K562 (cell line): ENCODE measurements at regions not wholly inside any gene's neighbourhood (a gene's known extent, or its start where the extent isn't known, plus 50 kb on each side); places are given as distances from the start of the nearest gene placed in this dataset.

Source experiments
- ETV5 ChIP-seq: sonication (generic); formaldehyde crosslinking; IDR thresholded peaks from 2 replicates; pipeline ENCODE4 v1.4.0; 2020; ENCODE audit warnings: low read depth, mild to moderate bottlenecking, missing genetic modification reagents
- EWSR1 ChIP-seq: fragments of 450-650 bp; IDR thresholded peaks from 2 replicates; pipeline ENCODE4 v1.6.1; 2018; ENCODE audit warnings: borderline replicate concordance, mild to moderate bottlenecking, low read depth, moderate library complexity; ENCODE audit not compliant: partially characterized antibody
- FOXJ2 ChIP-seq: fragments of 200-800 bp; sonication (Bioruptor generic); IDR thresholded peaks from 2 replicates; pipeline ENCODE4 v1.6.1; 2016; ENCODE audit warnings: missing genetic modification characterization, missing compliant biosample characterization
- FOXJ3 ChIP-seq: sonication (generic); formaldehyde crosslinking; IDR thresholded peaks from 2 replicates; pipeline ENCODE4 v1.4.0; 2020; ENCODE audit warnings: mild to moderate bottlenecking, missing genetic modification reagents
- GTF2A2 ChIP-seq: IDR thresholded peaks from 2 replicates; pipeline ENCODE4 v1.6.1; 2016; ENCODE audit warnings: mild to moderate bottlenecking, missing genetic modification characterization, missing compliant biosample characterization
- GTF2E2 ChIP-seq: fragments of 200-800 bp; sonication (Bioruptor generic); IDR thresholded peaks from 2 replicates; pipeline ENCODE4 v1.6.1; 2016; ENCODE audit warnings: missing genetic modification characterization, missing compliant biosample characterization
- KLF6 ChIP-seq: fragments of 250-450 bp; sonication (Bioruptor Pico); IDR thresholded peaks from 2 replicates; pipeline ENCODE4 v1.4.0; 2020; ENCODE audit warnings: mild to moderate bottlenecking, moderate library complexity, borderline replicate concordance
- MAFF ChIP-seq: IDR thresholded peaks from 2 replicates; pipeline ENCODE4 v1.6.1; 2012; ENCODE audit warnings: low read length, improper control_type of control experiment
- NCOR1 ChIP-seq: fragments of 450-650 bp; IDR thresholded peaks from 2 replicates; pipeline ENCODE4 v1.6.1; 2016; ENCODE audit warnings: mild to moderate bottlenecking, moderate library complexity
- PHTF2 ChIP-seq: fragments of 250-450 bp; sonication (Bioruptor Pico); IDR thresholded peaks from 2 replicates; pipeline ENCODE4 v1.5.0; 2021; ENCODE audit warnings: mild to moderate bottlenecking
- PML ChIP-seq: IDR thresholded peaks from 2 replicates; pipeline ENCODE4 v1.6.1; 2012; ENCODE audit warnings: low read length, inconsistent platforms
- PURB ChIP-seq: sonication (generic); formaldehyde crosslinking; IDR thresholded peaks from 2 replicates; pipeline ENCODE4 v1.9.0; 2021; ENCODE audit warnings: low read depth, mild to moderate bottlenecking, missing genetic modification reagents
- RAD51 ChIP-seq: fragments of 450-650 bp; IDR thresholded peaks from 2 replicates; pipeline ENCODE4 v1.7.1; 2016; ENCODE audit warnings: low read depth, mild to moderate bottlenecking, borderline replicate concordance
- RBM39 ChIP-seq: fragments of 200-400 bp; formaldehyde crosslinking; optimal IDR thresholded peaks from 2 replicates; pipeline ENCODE3; 2018; ENCODE audit warnings: low read depth, low read length
- RFX7 ChIP-seq: fragments of 250-450 bp; sonication (Bioruptor Pico); IDR thresholded peaks from 2 replicates; pipeline ENCODE4 v1.5.1; 2021; ENCODE audit warnings: mild to moderate bottlenecking
- RHOXF2B ChIP-seq: fragments of 250-450 bp; sonication (Bioruptor Pico); conservative IDR thresholded peaks from 2 replicates; pipeline ENCODE4 v1.5.1; 2021
- SIN3A ChIP-seq, 2 experiments: fragments of 150-350 bp in 1 of 2; IDR thresholded peaks; 2 replicates each; pipeline ENCODE4 v1.6.1; 2011 to 2016; ENCODE audit warnings: borderline replicate concordance in 2 of 2, low read depth in 2 of 2, low read length in 2 of 2, mild to moderate bottlenecking in 2 of 2, moderate library complexity in 2 of 2; ENCODE audit not compliant: control insufficient read depth in 1 of 2
- SMAD1 ChIP-seq: fragments of 150-350 bp; IDR thresholded peaks from 2 replicates; pipeline ENCODE4 v1.6.1; 2014; ENCODE audit warnings: low read length, low read depth; ENCODE audit not compliant: partially characterized antibody
- U2AF2 ChIP-seq: fragments of 200-400 bp; formaldehyde crosslinking; optimal IDR thresholded peaks from 2 replicates; pipeline ENCODE3; 2017; ENCODE audit warnings: low read depth, mild to moderate bottlenecking, low read length
- ZBTB1 ChIP-seq: sonication (generic); formaldehyde crosslinking; IDR thresholded peaks from 2 replicates; pipeline ENCODE4 v1.8.1; 2023; ENCODE audit warnings: missing genetic modification reagents, low read depth, mild to moderate bottlenecking, borderline replicate concordance
- ZNF124 ChIP-seq: sonication (generic); formaldehyde crosslinking; IDR thresholded peaks from 2 replicates; pipeline ENCODE4 v1.8.1; 2022; ENCODE audit warnings: missing genetic modification reagents
- ZNF165 ChIP-seq: fragments of 250-450 bp; sonication (Bioruptor Pico); IDR thresholded peaks from 2 replicates; pipeline ENCODE4 v1.4.0; 2020; ENCODE audit warnings: borderline replicate concordance
- ZNF354B ChIP-seq: fragments of 250-450 bp; sonication (Bioruptor Pico); IDR thresholded peaks from 2 replicates; pipeline ENCODE4 v1.4.0; 2020
- ZNF41 ChIP-seq: fragments of 250-450 bp; sonication (Bioruptor Pico); conservative IDR thresholded peaks from 2 replicates; pipeline ENCODE4 v1.4.0; 2020; ENCODE audit warnings: mild to moderate bottlenecking
- ZNF780A ChIP-seq: fragments of 250-450 bp; sonication (Bioruptor Pico); IDR thresholded peaks from 2 replicates; pipeline ENCODE4 v1.5.0; 2021; ENCODE audit warnings: mild to moderate bottlenecking
- ZZZ3 ChIP-seq: fragments of 450-650 bp; IDR thresholded peaks from 2 replicates; pipeline ENCODE4 v1.6.1; 2016; ENCODE audit warnings: antibody characterized with exemption, mild to moderate bottlenecking, moderate library complexity
- TF ChIP-seq, protein P1 (sequence below): fragments of 250-450 bp; sonication (Bioruptor Pico); IDR thresholded peaks from 2 replicates; pipeline ENCODE4 v1.5.1; 2021; ENCODE audit warnings: mild to moderate bottlenecking
- TF ChIP-seq, protein P2 (sequence below): fragments of 200-800 bp; sonication (Bioruptor generic); IDR thresholded peaks from 2 replicates; pipeline ENCODE4 v1.6.1; 2017; ENCODE audit warnings: missing genetic modification characterization, missing compliant biosample characterization
- TF ChIP-seq, protein P3 (sequence below): fragments of 250-450 bp; sonication (Bioruptor Pico); IDR thresholded peaks from 2 replicates; pipeline ENCODE4 v1.4.0; 2020; ENCODE audit warnings: mild to moderate bottlenecking

DNA sequence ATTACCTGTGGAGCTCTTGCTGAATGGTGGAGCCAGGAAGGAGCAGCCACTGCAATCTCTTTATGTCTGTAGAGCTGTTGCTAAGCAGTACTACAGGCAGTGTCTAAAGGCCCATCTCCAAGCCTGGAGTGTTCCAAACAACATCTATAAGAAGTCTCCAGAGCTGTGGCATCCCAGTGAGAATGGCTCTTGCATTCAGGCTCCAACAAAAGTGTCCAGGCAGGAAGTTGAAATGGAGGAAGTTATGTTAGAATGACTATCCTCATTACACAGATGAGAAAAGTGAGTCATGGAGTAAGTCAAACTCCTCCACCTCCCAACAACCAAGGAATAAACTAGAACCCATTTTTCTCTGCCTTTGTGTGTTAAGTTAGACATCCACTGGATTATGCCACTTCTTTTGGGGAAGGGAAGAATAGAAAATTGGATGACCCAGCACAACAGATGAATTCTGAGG, 288.5 kb upstream of the STXBP5 start (continued):
- TF ChIP-seq FOXJ3 (CRISPR knock-in tag) (no peak), ZNF41 (CRISPR knock-in tag) (peak; percentile 78), RBM39 (no peak), RFX7 (CRISPR knock-in tag) (no peak), EWSR1 (no peak), ZBTB1 (CRISPR knock-in tag) (no peak), ZNF165 (peak; percentile 89; the same call in 1 of the 2 replicates), NCOR1 (no peak), SIN3A (IDR thresholded peaks at IDR 0.05; ENCODE audit: borderline replicate concordance in 2 of 2, control insufficient read depth in 1 of 2, low read depth in 2 of 2, low read length in 2 of 2) (no peak), SMAD1 (no peak), KLF6 (CRISPR knock-in tag) (peak; percentile 91), FOXJ2 (tag) (no peak), ZNF124 (CRISPR knock-in tag) (no peak), PHTF2 (CRISPR knock-in tag) (no peak), ZNF780A (CRISPR knock-in tag) (no peak), GTF2E2 (peak; percentile 22; the same call in 1 of the 2 replicates), ZNF354B (peak; percentile 40; the same call in 1 of the 2 replicates), MAFF (no peak), PURB (no peak), U2AF2 (no peak), RHOXF2B (CRISPR knock-in tag) (peak; percentile 79; the same call in 1 of the 2 replicates), GTF2A2 (tag) (peak; percentile 82), PML (no peak), RAD51 (no peak), ETV5 (no peak), ZZZ3 (no peak)
- TF ChIP-seq, protein P1, sequence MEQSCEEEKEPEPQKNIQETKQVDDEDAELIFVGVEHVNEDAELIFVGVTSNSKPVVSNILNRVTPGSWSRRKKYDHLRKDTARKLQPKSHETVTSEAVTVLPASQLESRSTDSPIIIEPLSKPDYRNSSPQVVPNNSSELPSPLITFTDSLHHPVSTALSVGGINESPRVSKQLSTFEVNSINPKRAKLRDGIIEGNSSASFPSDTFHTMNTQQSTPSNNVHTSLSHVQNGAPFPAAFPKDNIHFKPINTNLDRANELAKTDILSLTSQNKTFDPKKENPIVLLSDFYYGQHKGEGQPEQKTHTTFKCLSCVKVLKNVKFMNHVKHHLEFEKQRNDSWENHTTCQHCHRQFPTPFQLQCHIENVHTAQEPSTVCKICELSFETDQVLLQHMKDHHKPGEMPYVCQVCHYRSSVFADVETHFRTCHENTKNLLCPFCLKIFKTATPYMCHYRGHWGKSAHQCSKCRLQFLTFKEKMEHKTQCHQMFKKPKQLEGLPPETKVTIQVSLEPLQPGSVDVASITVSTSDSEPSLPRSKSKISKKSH (CRISPR knock-in tag): no peak
- TF ChIP-seq, protein P2, sequence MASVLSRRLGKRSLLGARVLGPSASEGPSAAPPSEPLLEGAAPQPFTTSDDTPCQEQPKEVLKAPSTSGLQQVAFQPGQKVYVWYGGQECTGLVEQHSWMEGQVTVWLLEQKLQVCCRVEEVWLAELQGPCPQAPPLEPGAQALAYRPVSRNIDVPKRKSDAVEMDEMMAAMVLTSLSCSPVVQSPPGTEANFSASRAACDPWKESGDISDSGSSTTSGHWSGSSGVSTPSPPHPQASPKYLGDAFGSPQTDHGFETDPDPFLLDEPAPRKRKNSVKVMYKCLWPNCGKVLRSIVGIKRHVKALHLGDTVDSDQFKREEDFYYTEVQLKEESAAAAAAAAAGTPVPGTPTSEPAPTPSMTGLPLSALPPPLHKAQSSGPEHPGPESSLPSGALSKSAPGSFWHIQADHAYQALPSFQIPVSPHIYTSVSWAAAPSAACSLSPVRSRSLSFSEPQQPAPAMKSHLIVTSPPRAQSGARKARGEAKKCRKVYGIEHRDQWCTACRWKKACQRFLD (CRISPR knock-in tag): peak; percentile 94
- TF ChIP-seq, protein P3, sequence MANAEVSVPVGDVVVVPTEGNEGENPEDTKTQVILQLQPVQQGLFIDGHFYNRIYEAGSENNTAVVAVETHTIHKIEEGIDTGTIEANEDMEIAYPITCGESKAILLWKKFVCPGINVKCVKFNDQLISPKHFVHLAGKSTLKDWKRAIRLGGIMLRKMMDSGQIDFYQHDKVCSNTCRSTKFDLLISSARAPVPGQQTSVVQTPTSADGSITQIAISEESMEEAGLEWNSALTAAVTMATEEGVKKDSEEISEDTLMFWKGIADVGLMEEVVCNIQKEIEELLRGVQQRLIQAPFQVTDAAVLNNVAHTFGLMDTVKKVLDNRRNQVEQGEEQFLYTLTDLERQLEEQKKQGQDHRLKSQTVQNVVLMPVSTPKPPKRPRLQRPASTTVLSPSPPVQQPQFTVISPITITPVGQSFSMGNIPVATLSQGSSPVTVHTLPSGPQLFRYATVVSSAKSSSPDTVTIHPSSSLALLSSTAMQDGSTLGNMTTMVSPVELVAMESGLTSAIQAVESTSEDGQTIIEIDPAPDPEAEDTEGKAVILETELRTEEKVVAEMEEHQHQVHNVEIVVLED (CRISPR knock-in tag): peak; percentile 54
